K562 (cell line): ENCODE measurements at regions not wholly inside any gene's neighbourhood (a gene's known extent, or its start where the extent isn't known, plus 50 kb on each side); places are given as distances from the start of the nearest gene placed in this dataset.

Source experiments
- ATAC-seq: fragments of 200-7000 bp; cut with Tn5 transposase; 3 replicates; pipeline ENCODE4 v1.9.1; 2020; ENCODE audit warnings: moderate library complexity
- BruUV-seq: library from RNA; stranded (reverse); fragments of 400-500 nt; replicated peaks from 2 replicates; lab custom pipeline; 2021; lab: Mats Ljungman, UMichigan
- CTCF ChIA-PET: fragments of 300-600 bp; formaldehyde crosslinking; extraction: SDS; loops from one replicate; lab custom pipeline; 2021; ENCODE audit warnings: low intra/inter-chr PET ratio; lab: Yijun Ruan, JAX
- POLR2A ChIA-PET: fragments of 300-600, 350-650 bp; sonication (Branson Sonifier 250); formaldehyde crosslinking; extraction: SDS; loops from one replicate; lab custom pipeline; 2021; ENCODE audit warnings: antibody characterized with exemption, inconsistent platforms; lab: Yijun Ruan, JAX
- DNase-seq, 4 experiments: peaks; one replicate each; pipeline versions ENCODE4 v3.0.0 to v3.0.0-alpha.2; 2011 to 2018; ENCODE audit warnings: low spot score in 3 of 4, mixed read lengths in 3 of 4; ENCODE audit errors: extremely low read depth in 1 of 4
- FAIRE-seq: peaks from 2 replicates; lab custom pipeline; 2011; peaks lifted over from hg19 to GRCh38; lab: Jason Lieb, UNC
- H2AFZ ChIP-seq: 2 replicates; pipeline ENCODE4 v1.6.0; 2011; ENCODE audit warnings: low read depth, low read length, control low read depth, inconsistent platforms
- H3K27ac ChIP-seq: fragments of 200-600 bp; 3 replicates; pipeline ENCODE4 v1.8.0; 2011; ENCODE audit warnings: low read depth, mild to moderate bottlenecking, control low read depth, inconsistent platforms, low read length, moderate library complexity, mixed read lengths; ENCODE audit errors: extremely low read depth
- H3K27me3 ChIP-seq, 2 experiments: fragments of 300-600 bp in 1 of 2; 2 replicates in 1 of 2; 3 replicates in 1 of 2; pipeline versions ENCODE4 v1.6.0 to v1.8.0; 2011; ENCODE audit warnings: inconsistent platforms in 2 of 2, low read length in 2 of 2, mild to moderate bottlenecking in 1 of 2, mixed read lengths in 1 of 2, moderate library complexity in 1 of 2; ENCODE audit not compliant: control insufficient read depth in 2 of 2, insufficient read depth in 2 of 2
- H3K36me3 ChIP-seq: fragments of 300-600 bp; 3 replicates; pipeline ENCODE4 v1.8.0; 2011; ENCODE audit warnings: mild to moderate bottlenecking, low read length, inconsistent platforms; ENCODE audit not compliant: control insufficient read depth, insufficient read depth
- H3K4me1 ChIP-seq, 2 experiments: fragments of 200-600 bp in 1 of 2; replicated peaks in 1 of 2; 2 replicates in 1 of 2; 3 replicates in 1 of 2; pipeline versions ENCODE4 v1.5.1 to v1.8.0; 2011; ENCODE audit warnings: inconsistent platforms in 2 of 2, low read length in 2 of 2, mild to moderate bottlenecking in 1 of 2, mixed read lengths in 1 of 2, moderate library complexity in 1 of 2; ENCODE audit not compliant: control insufficient read depth in 2 of 2, insufficient read depth in 2 of 2
- H3K4me2 ChIP-seq: 2 replicates; pipeline ENCODE4 v1.6.1; 2011; ENCODE audit warnings: low read length, control low read depth, inconsistent platforms, mixed read lengths; ENCODE audit not compliant: insufficient read depth
- H3K4me3 ChIP-seq: fragments of 200-600 bp; sonication (generic), shearing (Covaris generic); 2 replicates; pipeline ENCODE4 v1.5.1; 2016; ENCODE audit warnings: control low read depth, inconsistent platforms
- H3K79me2 ChIP-seq: fragments of 200-600 bp; 3 replicates; pipeline ENCODE4 v1.8.0; 2011; ENCODE audit warnings: low read length, inconsistent platforms; ENCODE audit not compliant: control insufficient read depth, insufficient read depth
- H3K9ac ChIP-seq, 2 experiments: 2 replicates each; pipeline versions ENCODE4 v1.6.0 to v1.6.1; 2011; ENCODE audit warnings: low read depth in 2 of 2, low read length in 2 of 2, control low read depth in 1 of 2, inconsistent platforms in 1 of 2, mild to moderate bottlenecking in 1 of 2, mixed read lengths in 1 of 2; ENCODE audit not compliant: insufficient read depth in 1 of 2
- H3K9me1 ChIP-seq: one replicate; pipeline ENCODE4 v1.6.0; 2011; ENCODE audit warnings: inconsistent platforms, mild to moderate bottlenecking, low read length, moderate library complexity; ENCODE audit not compliant: control insufficient read depth, insufficient read depth
- H3K9me3 ChIP-seq: replicated peaks from 2 replicates; pipeline ENCODE4 v1.5.1; 2011; ENCODE audit warnings: low read depth, low read length, inconsistent platforms; ENCODE audit not compliant: control insufficient read depth, insufficient read depth
- H4K20me1 ChIP-seq: replicated peaks from 2 replicates; pipeline ENCODE4 v1.6.1; 2011; ENCODE audit warnings: low read length, inconsistent platforms, mixed read lengths; ENCODE audit not compliant: control insufficient read depth, insufficient read depth
- ATF6 ChIP-seq: sonication (generic); formaldehyde crosslinking; IDR thresholded peaks from 2 replicates; pipeline ENCODE4 v1.4.0; 2020; ENCODE audit warnings: mild to moderate bottlenecking, missing genetic modification reagents
- CXXC5 ChIP-seq: fragments of 250-450 bp; sonication (Bioruptor Pico); IDR thresholded peaks from 2 replicates; pipeline ENCODE4 v1.8.0; 2022; ENCODE audit warnings: inconsistent platforms, mild to moderate bottlenecking, moderate library complexity
- DEAF1 ChIP-seq: fragments of 450-650 bp; formaldehyde crosslinking; IDR thresholded peaks from 2 replicates; pipeline ENCODE4 v1.4.0; 2020; ENCODE audit warnings: mild to moderate bottlenecking, moderate library complexity
- E2F6 ChIP-seq, 2 experiments: IDR thresholded peaks; 2 replicates each; pipeline ENCODE4 v1.6.1; 2011; ENCODE audit warnings: borderline replicate concordance in 1 of 2, control low read depth in 1 of 2, low read depth in 1 of 2, low read length in 1 of 2, mild to moderate bottlenecking in 1 of 2, mixed read lengths in 1 of 2, moderate library complexity in 1 of 2; ENCODE audit not compliant: insufficient read depth in 1 of 2, insufficient read length in 1 of 2, poor library complexity in 1 of 2, severe bottlenecking in 1 of 2; ENCODE audit errors: extremely low read depth in 1 of 2
- HDAC3 ChIP-seq: fragments of 450-650 bp; IDR thresholded peaks from 2 replicates; pipeline ENCODE4 v1.6.1; 2018; ENCODE audit warnings: borderline replicate concordance, mild to moderate bottlenecking, moderate library complexity; ENCODE audit not compliant: partially characterized antibody
- JUN ChIP-seq, 2 experiments: sonication (generic) in 1 of 2; formaldehyde crosslinking in 1 of 2; IDR thresholded peaks; 2 replicates each; pipeline versions ENCODE4 v1.6.1 to v1.8.0; 2012 to 2022; ENCODE audit warnings: borderline replicate concordance in 2 of 2, mild to moderate bottlenecking in 2 of 2, improper control_type of control experiment in 1 of 2, low read depth in 1 of 2, low read length in 1 of 2, missing genetic modification reagents in 1 of 2
- PCBP2 ChIP-seq: fragments of 200-400 bp; formaldehyde crosslinking; IDR thresholded peaks from 2 replicates; pipeline ENCODE4 v1.6.1; 2018; ENCODE audit warnings: low read length, low read depth, mild to moderate bottlenecking, moderate library complexity; ENCODE audit not compliant: poor library complexity, severe bottlenecking
- ZNF224 ChIP-seq: sonication (generic); formaldehyde crosslinking; IDR thresholded peaks from 2 replicates; pipeline ENCODE4 v1.8.0; 2022; ENCODE audit warnings: mild to moderate bottlenecking, missing genetic modification reagents
- ZNF512 ChIP-seq: IDR thresholded peaks from 2 replicates; pipeline ENCODE4 v1.6.1; 2016; ENCODE audit warnings: missing genetic modification characterization, missing compliant biosample characterization
- WGBS: fragments of 100-300 bp; shearing (Covaris generic); methylation state at CpG from one replicate; pipeline ENCODE4 v1.1.6; 2016; ENCODE audit warnings: low coverage, mixed read lengths; ENCODE audit not compliant: insufficient coverage; ENCODE audit errors: missing lambda C conversion rate; 5-methylcytosine and 5-hydroxymethylcytosine counted together
- in situ Hi-C: fragments of 300-500 bp; cut with MboI; formaldehyde crosslinking; loops from 4 replicates; pipeline ENCODE4 v1.15.0; 2018; ENCODE audit warnings: inconsistent platforms, mixed read lengths
- intact Hi-C: fragments of 100-400 bp; cut with micrococcal nuclease; formaldehyde crosslinking; loops from 2 replicates; pipeline ENCODE4 v1.14.2; 2022

- WGBS, result 0% methylated on average over 9 of the region's 9 CpGs
- in situ Hi-C loops, result no loop called here
- no peak overlapping the region for H3K9ac ChIP-seq
- H2AFZ ChIP-seq, result no peak overlapping the region
- no peaks in the 10 kb centered on the region for H3K9me1 ChIP-seq
- H4K20me1 ChIP-seq, result no peaks in the 10 kb centered on the region
- TF ChIP-seq DEAF1 (CRISPR knock-in tag), result no peak
- TF ChIP-seq CXXC5 (CRISPR knock-in tag), result no peak
- TF ChIP-seq ATF6 (CRISPR knock-in tag), result no peak
- TF ChIP-seq PCBP2, result no peak
- no peak for TF ChIP-seq JUN (IDR thresholded peaks at IDR 0.05; ENCODE audit: borderline replicate concordance, low read depth, low read length)
- TF ChIP-seq JUN (CRISPR knock-in tag; IDR thresholded peaks at IDR 0.05; ENCODE audit: borderline replicate concordance), result no peak
- no peak for TF ChIP-seq E2F6 (IDR thresholded peaks at IDR 0.05; ENCODE audit: borderline replicate concordance in 1 of 2, extremely low read depth in 1 of 2, insufficient read depth in 1 of 2, insufficient read length in 1 of 2, low read depth in 1 of 2, low read length in 1 of 2, poor library complexity in 1 of 2, severe bottlenecking in 1 of 2)
- TF ChIP-seq ZNF512 (tag), result no peak
- TF ChIP-seq HDAC3, result no peak
- no peak for TF ChIP-seq ZNF224
- no TSS peak for BruUV-seq
- DNase-seq, result no peak
- ATAC-seq, result no peak
- no peak overlapping the region for H3K27ac ChIP-seq
- H3K36me3 ChIP-seq, result no peaks in the 10 kb centered on the region
- no peak overlapping the region for H3K4me2 ChIP-seq
- no peaks in the 10 kb centered on the region for H3K79me2 ChIP-seq
- no peaks in the 10 kb centered on the region for H3K4me1 ChIP-seq
- no peak overlapping the region for H3K4me3 ChIP-seq
- FAIRE-seq, result no peak
- CTCF ChIA-PET, result no interaction called here
- no peaks in the 10 kb centered on the region for H3K9me3 ChIP-seq
- no peaks in the 10 kb centered on the region for H3K27me3 ChIP-seq
- POLR2A ChIA-PET, result no interaction called here
- intact Hi-C loops, result no loop called here
Measured at GRCh38 chr4:181766061-181766548, 477.1 kb upstream of the TENM3 start.
